ELR (cell line): ENCODE measurements at regions not wholly inside any gene's neighbourhood (a gene's known extent, or its start where the extent isn't known, plus 50 kb on each side); places are given as distances from the start of the nearest gene placed in this dataset.
"Not testable (repeated sequence)": the region's sequence is repeated elsewhere in the genome, so short reads cannot be mapped to it uniquely, and the experiment has no call there.

Source experiments
- DNase-seq: peaks from one replicate; pipeline ENCODE4 v3.0.0-alpha.2; 2015; ENCODE audit warnings: low read depth

GRCh38 chr13:112174476-112175110 is 107.6 kb downstream of the SOX1 start:
- peak; percentile 2 for DNase-seq

- no peak for DNase-seq
Observed at GRCh38 chr13:112175162-112176075, 108.5 kb downstream of the SOX1 start.

- not testable (repeated sequence) for DNase-seq
Observed at GRCh38 chr13:112176141-112177119, 109.5 kb downstream of the SOX1 start.

DNA sequence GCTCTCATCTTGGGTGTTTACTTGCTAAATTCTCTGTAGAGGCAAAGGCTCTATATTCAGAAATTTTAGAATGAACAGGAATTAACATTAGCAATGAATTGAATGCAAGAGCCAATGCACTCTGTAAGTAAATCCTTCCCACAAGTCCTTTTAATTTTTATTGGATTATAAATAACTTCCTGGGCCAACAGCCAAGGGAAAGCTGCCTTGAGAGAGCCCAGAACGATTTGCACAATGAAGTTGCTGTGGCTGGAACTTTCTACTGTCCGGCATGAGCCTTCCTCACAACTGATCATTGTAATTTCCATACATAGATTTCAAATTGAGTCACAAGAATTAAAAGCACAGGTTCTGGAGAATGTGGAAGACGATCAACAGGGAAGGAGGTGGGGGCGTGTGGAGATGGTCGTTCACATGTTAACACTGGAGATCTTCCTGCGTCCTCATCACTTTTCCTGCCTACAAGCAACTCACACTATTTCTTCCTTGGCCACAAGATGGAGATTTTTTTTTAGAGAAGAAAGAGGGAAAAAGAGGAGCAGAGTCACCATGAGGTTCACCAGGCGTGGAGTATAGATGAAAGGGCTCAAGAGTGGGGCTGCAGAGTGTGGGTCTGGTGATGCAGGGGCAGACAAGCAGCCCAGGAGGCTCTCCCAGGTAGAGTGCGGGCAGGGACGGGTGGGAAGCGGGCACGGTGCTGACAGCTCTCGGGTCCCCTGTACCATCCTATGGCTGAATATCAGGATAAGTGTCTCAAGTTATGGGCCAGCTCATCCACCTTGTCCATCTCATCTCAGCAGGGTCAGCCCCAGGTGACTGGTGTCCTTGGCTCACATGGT is 110.7 kb downstream of the SOX1 start:
- no peak for DNase-seq

DNA sequence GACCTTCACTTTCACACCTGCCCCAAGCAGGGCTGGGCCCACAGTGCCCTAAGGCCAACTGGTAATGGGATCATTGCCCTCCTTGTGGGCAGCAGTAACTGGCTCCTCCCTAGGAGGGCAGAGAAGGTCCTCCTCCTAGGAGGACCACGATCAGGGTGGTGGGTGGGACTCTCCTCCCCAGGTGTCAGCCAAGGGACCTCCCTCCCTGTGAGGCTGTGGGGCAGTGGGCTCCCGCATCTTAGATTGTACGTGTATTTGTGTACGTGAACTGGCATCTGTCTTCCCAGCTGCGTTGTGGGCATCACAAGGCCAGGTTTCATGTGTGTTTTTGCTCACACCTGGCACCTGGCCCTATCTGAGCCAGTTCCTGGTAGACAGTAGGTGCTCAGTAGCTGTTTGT is 111.8 kb downstream of the SOX1 start:
- DNase-seq, result no peak

- no peak for DNase-seq
Observed at GRCh38 chr13:112179421-112179820, 112.5 kb downstream of the SOX1 start.

- no peak for DNase-seq
Observed at GRCh38 chr13:112179995-112180394, 113.0 kb downstream of the SOX1 start.

DNA sequence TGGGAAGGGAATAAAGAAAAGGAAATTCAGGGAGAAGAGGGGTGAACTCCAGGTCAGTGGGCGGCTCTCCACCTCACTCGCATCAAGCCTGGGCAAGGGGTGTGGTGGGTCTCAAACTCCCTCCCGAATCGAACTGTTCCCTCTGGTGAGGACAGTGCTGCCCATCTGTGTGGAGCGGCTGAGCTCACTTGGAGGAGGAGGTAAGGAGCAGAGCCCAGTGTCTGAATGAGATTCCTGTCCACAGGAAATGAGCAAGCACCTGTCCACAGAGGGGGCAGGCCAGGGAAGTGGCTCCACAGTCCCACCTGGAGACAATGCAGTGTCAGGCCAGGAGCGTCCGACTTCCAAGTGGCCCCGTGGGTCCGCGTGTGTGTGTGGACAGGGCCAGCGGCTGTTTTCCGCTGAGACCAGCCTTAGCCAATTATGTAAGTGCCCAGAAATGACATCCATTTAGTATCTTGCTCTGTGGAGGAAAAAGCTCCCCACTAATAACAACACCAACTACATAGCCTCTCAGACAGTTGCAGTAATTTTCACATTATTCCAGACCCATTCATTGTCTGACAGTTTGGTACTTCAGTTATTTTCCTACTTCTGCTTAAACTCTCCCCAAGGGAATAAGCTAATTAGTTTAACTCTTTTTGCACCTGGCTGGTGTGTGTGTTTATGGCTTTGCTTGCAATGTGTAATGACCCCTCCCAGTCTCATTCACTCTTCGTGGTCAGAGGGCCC is 114.6 kb downstream of the SOX1 start:
- no peak for DNase-seq

DNA sequence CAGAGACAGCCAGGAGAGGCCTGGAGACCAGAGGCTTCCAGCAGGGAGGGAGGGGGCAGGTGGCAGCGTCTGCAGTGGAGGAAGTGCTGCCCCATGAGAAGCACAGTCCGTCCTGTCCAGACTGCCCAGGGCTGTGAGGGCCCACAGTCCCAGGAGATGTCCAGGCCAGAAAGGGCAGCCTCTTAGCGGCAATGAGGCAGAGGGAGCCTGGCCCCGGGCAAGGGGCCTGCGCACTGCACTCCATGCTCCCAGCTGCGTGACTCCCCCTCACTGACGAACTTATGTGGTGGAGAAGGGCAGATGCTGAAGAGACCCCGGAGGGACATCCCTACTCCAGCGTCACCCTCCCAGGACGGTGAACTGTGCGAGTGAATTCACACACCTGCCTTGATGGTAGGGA is 115.3 kb downstream of the SOX1 start:
- no peak for DNase-seq

DNA sequence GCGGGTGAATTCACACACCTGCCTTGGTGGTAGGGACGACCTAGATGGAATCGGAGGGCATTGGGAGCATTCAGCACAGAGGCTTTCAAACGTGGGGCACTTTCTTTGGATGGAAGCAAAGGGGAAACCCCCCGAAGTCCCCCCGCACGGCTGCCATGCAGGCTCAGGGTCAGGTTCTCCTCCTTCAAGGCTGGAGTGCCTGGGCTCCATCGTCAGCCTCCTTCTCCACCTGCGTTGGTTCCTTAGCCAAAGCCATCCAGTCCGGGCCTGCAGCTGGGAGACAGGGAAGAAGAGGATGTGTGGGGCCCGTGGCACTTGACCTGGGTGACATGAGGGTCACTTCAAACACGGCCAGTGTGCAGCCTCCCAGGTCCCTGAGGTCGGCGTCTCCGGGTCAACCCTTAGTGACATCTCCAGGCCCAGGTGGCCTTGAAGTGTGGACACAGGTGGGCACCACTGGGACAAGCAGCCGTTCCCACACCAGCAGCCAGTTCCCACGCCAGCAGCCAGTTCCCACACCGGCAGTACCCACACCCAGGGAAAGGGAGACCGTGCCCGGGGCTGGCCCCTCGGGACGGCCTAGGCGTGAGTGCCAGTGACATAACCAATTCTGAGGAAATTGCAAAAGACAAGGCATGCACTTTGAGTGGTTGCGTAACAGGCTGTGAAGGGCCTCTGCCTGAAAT is 116.0 kb downstream of the SOX1 start:
- no peak for DNase-seq

GRCh38 chr13:112183532-112184090 is 116.7 kb downstream of the SOX1 start:
- DNase-seq, result no peak

DNA sequence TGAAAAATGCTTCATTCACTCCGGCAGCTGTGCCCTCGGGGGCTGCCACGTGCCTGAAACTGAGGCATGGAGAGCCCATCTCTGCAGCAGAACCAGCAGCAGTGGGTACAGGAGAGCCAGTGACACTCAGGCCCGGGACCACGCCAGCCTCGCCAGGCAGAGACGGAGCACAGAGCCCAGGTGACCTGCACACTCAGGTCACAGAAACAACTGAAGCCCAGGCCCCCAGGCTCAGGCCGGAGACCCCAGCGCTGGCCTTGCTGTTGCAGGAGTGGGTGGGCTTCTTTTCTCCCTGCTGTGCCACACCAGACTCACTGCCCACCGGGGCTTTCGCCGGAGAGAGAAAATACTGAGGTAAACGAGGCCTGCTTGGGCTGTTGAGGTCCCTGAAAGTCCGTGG is 117.3 kb downstream of the SOX1 start:
- DNase-seq, result no peak

DNA sequence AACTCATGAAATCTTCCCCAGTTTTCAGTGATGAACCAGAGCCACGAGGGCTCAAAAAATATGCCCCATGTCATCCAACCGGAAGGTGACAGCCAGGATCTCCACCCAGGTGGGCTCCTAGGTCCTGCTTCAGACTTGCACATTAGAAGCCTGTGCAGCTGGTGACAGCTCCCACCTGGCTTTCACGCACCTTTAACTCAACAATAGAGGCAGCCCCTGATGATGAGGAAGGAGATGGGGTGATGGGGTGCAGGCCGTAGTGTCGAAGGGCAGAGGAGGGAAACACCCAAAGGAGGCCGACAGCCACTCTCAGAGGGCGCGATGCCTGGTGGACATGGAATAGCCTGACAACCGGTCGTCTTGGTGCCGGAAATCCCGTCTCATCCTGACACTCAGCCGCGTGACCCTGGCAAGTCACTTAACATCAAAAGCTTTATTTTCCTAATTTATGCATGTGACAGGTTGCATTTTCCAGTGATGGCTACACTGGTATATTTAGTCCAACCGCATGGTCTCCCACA is 118.0 kb downstream of the SOX1 start:
- no peak for DNase-seq

DNA sequence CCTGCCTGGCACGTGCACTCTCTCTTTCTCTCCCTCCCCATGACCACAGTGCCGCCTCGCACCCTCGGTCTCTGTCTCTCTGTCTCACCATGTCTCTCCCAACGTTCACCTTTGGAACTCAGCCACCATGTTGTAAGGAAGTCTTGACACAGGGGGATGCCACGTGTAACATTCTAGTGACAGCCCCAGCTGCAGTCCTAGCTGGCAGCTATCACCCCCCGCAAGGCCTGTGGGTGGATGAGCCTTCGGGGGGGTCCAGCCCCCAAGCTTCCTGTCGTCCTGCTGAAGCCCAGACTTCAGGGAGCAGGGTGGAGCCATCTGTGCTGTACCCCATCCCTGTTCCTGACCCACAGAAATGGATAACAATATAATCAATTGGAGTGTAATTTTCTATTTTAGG is 118.5 kb downstream of the SOX1 start:
- DNase-seq, result no peak

- DNase-seq, result no peak
Observed at GRCh38 chr13:112186091-112186490, 119.1 kb downstream of the SOX1 start.

DNA sequence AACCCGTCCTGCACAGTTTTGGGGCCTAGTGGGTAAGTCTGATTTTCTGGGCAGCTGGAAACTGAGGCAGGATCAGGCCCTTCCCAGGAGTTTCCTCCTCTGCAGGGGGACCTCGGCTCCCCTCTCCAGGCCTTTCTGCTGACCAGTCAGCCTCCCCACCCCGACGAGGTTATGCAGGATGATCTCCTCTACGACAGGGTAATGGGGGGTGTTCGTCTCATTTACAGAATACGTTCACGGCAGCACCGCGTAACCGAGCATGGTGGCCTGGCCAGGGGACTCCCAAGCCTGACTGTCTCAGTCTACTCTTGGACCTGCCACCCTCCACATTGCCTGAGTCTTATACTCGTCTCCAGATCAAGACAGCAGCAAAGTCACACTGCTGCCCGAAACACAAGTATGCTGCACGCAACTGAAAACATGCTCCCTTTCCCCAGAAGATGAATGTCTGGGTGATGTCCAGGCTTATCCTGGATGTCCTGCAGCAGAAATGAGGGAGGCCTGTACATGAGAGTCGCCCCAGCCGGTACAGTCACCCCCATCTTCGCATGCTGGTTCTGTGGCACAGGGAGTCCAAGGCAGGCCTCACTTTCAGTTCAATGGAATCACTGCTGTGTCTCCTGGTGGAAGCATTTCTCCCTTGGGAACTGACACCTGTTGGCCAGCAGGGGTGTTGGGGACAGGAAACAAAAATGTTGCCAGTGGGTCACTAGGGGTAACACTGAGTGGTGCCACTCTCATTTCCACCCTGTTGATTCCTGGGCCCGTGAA is 120.8 kb downstream of the SOX1 start:
- no peak for DNase-seq

- DNase-seq, result no peak
Observed at GRCh38 chr13:112188298-112188610, 121.3 kb downstream of the SOX1 start.

DNA sequence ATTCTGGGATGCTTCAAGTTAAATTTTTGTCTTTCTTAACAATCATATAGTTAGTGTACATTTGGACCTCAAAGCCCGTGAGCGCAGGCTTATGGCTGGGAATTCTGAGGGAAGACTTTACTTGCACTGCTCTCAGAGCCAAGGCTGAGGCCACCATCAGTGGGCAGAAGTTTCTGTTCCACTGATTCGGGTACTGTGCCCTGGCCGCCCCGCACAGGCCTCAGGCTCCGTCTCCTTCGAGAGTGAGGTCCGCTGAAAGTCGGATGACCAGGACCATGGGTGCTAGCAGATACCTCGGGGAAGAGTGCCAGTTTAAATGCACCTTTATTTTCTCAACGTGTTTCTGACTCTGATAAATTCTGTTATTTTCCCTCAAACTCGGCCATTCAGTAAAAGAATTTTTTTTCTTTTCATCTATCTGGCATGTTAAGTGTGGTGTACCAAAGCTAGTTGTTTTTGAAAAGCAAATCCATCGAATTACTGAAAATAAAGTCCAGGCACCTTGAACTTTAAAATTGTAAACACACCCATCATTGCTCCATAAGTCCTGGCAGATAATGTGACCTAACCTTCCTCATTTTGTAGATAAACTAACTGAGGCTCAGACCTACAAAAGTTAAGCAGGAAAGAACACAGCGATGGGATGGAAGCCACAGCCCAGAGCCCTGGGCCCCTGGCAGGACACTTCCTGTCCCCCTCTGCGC is 126.7 kb downstream of the SOX1 start:
- no peak for DNase-seq
